Parathyroid adenoma (tissue), 2 donors: ENCODE measurements at regions not wholly inside any gene's neighbourhood (a gene's known extent, or its start where the extent isn't known, plus 50 kb on each side); places are given as distances from the start of the nearest gene placed in this dataset.

Source experiments
- H2AFZ ChIP-seq: fragments of 300-600 bp; sonication (generic); one replicate; pipeline ENCODE4 v1.7.0; 2017; ENCODE audit warnings: antibody characterized with exemption, mild to moderate bottlenecking
- H3K27ac ChIP-seq: fragments of 300-600 bp; sonication (generic); one replicate; pipeline ENCODE4 v1.7.0; 2017
- H3K27me3 ChIP-seq: fragments of 300-600 bp; sonication (generic); one replicate; pipeline ENCODE4 v1.7.0; 2017; ENCODE audit warnings: low read length; ENCODE audit not compliant: control insufficient read depth, insufficient read depth
- H3K36me3 ChIP-seq: fragments of 300-600 bp; sonication (generic); one replicate; pipeline ENCODE4 v1.7.0; 2017; ENCODE audit warnings: low read length; ENCODE audit not compliant: control insufficient read depth, insufficient read depth
- H3K4me1 ChIP-seq: fragments of 300-600 bp; sonication (generic); one replicate; pipeline ENCODE4 v1.7.0; 2017; ENCODE audit warnings: control low read depth
- H3K4me2 ChIP-seq: fragments of 300-600 bp; sonication (generic); one replicate; pipeline ENCODE4 v1.7.0; 2017; ENCODE audit warnings: low read length
- H3K4me3 ChIP-seq: fragments of 300-600 bp; sonication (generic); one replicate; pipeline ENCODE4 v1.7.0; 2017; ENCODE audit warnings: low read depth, low read length
- H3K79me2 ChIP-seq: fragments of 300-600 bp; sonication (generic); one replicate; pipeline ENCODE4 v1.7.0; 2017; ENCODE audit warnings: control low read depth
- H3K9ac ChIP-seq: fragments of 300-600 bp; sonication (generic); one replicate; pipeline ENCODE4 v1.7.0; 2017; ENCODE audit warnings: mild to moderate bottlenecking
- H3K9me3 ChIP-seq: fragments of 300-600 bp; sonication (generic); one replicate; pipeline ENCODE4 v1.7.0; 2017; ENCODE audit warnings: low read length; ENCODE audit not compliant: control insufficient read depth
- CTCF ChIP-seq: fragments of 300-600 bp; sonication (generic); IDR thresholded peaks from one replicate; pipeline ENCODE4 v1.7.0; 2017; ENCODE audit warnings: antibody characterized with exemption, mild to moderate bottlenecking
- donor health status: primary hyperparathyroidism.

- Histone ChIP-seq H3K4me2 (no peak overlapping the region), H3K36me3 (no peaks in the 10 kb centered on the region), H3K4me1 (no peaks in the 10 kb centered on the region), H3K4me3 (no peak overlapping the region), H3K9ac (no peak overlapping the region), H3K79me2 (no peaks in the 10 kb centered on the region), H3K27ac (no peak overlapping the region), H3K27me3 (no peaks in the 10 kb centered on the region), H3K9me3 (no peaks in the 10 kb centered on the region), H2AFZ (no peak overlapping the region)
- no peak for TF ChIP-seq CTCF
These were observed 1318.8 kb upstream of the ACO1 start for GRCh38 chr9:31065691-31066090.

- Histone ChIP-seq H2AFZ (no peak overlapping the region), H3K4me3 (no peak overlapping the region), H3K4me1 (no peaks in the 10 kb centered on the region), H3K4me2 (no peak overlapping the region), H3K79me2 (no peaks in the 10 kb centered on the region), H3K9me3 (no peaks in the 10 kb centered on the region), H3K27ac (no peak overlapping the region), H3K27me3 (no peaks in the 10 kb centered on the region), H3K36me3 (no peaks in the 10 kb centered on the region), H3K9ac (no peak overlapping the region)
- TF ChIP-seq CTCF = no peak
These were observed 1317.0 kb upstream of the ACO1 start for GRCh38 chr9:31067418-31067817.

GRCh38 chr9:31071606-31072286, 1312.7 kb upstream of the ACO1 start:
- no peak overlapping the region for H2AFZ ChIP-seq

GRCh38 chr9:31078175-31078574, 1306.3 kb upstream of the ACO1 start:
- H3K4me2 ChIP-seq = no peak overlapping the region
- no peak for TF ChIP-seq CTCF
- H3K79me2 ChIP-seq = no peaks in the 10 kb centered on the region
- no peak overlapping the region for H3K4me3 ChIP-seq
- H2AFZ ChIP-seq = no peak overlapping the region
- no peaks in the 10 kb centered on the region for H3K4me1 ChIP-seq
- no peaks in the 10 kb centered on the region for H3K27me3 ChIP-seq
- H3K9me3 ChIP-seq = no peaks in the 10 kb centered on the region
- H3K9ac ChIP-seq = no peak overlapping the region
- no peaks in the 10 kb centered on the region for H3K36me3 ChIP-seq
- H3K27ac ChIP-seq = no peak overlapping the region

More at GRCh38 chr9:31071606-31072286, 1312.7 kb upstream of the ACO1 start:
- H3K27me3 ChIP-seq = no peaks in the 10 kb centered on the region
- no peak overlapping the region for H3K4me3 ChIP-seq
- no peaks in the 10 kb centered on the region for H3K36me3 ChIP-seq
- H3K4me2 ChIP-seq = no peak overlapping the region
- no peaks in the 10 kb centered on the region for H3K9me3 ChIP-seq
- no peak overlapping the region for H3K9ac ChIP-seq
- H3K27ac ChIP-seq = no peak overlapping the region
- no peak for TF ChIP-seq CTCF
- no peaks in the 10 kb centered on the region for H3K4me1 ChIP-seq
- no peaks in the 10 kb centered on the region for H3K79me2 ChIP-seq

- Histone ChIP-seq H2AFZ (no peak overlapping the region), H3K79me2 (no peaks in the 10 kb centered on the region), H3K27ac (no peak overlapping the region), H3K4me1 (no peaks in the 10 kb centered on the region), H3K4me3 (no peak overlapping the region), H3K9ac (no peak overlapping the region), H3K27me3 (no peaks in the 10 kb centered on the region), H3K36me3 (no peaks in the 10 kb centered on the region), H3K4me2 (no peak overlapping the region), H3K9me3 (no peaks in the 10 kb centered on the region)
- TF ChIP-seq CTCF = no peak
These were observed 1300.1 kb upstream of the ACO1 start for GRCh38 chr9:31084350-31084749.
